ENCODE measurements at regions not wholly inside any gene's neighbourhood (a gene's known extent, or its start where the extent isn't known, plus 50 kb on each side); places are given as distances from the start of the nearest gene placed in this dataset.

DNA sequence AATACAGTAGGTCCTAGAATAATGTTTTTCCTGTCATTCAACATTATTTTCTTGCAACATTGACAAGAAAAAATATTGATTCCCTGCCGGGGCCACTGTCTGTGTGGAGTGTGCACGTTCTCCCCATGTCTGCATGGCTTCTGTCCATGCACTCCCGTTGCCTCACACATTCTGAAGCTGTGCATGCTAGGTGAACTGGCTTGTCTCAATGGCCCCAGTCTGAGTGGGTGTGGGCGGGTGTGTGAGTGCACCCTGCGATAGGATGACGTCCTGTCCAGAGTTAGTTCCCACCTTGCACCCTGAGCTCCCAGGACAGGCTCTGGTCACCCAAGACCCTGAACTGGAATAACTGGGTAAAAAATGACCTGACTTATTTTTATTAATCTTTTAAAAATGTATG, 186.1 kb downstream of the CAND1 start:
- H3K4me3 ChIP-seq (replicated peaks in 1 of 3; ENCODE audit: insufficient read depth in 1 of 3, low read depth in 1 of 3, low read length in 3 of 3), result no peak overlapping the region
- TF ChIP-seq, protein P1, sequence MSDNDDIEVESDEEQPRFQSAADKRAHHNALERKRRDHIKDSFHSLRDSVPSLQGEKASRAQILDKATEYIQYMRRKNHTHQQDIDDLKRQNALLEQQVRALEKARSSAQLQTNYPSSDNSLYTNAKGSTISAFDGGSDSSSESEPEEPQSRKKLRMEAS (IDR thresholded peaks at IDR 0.05; ENCODE audit: insufficient read depth, insufficient read length), result no peak
- TF ChIP-seq POLR2AphosphoS5 (IDR thresholded peaks at IDR 0.05; ENCODE audit: insufficient read depth, low read depth, low read length) (no peak), FOS (IDR thresholded peaks at IDR 0.05; ENCODE audit: borderline replicate concordance, insufficient read depth, low read length) (no peak), EZH2 (IDR thresholded peaks at IDR 0.05; ENCODE audit: borderline replicate concordance, low read depth, low read length, severe bottlenecking) (no peak), MYC (IDR thresholded peaks at IDR 0.05; ENCODE audit: low read depth, low read length) (no peak), JUN (IDR thresholded peaks at IDR 0.05; ENCODE audit: borderline replicate concordance, insufficient read depth, insufficient read length, low read depth) (no peak), GATA2 (IDR thresholded peaks at IDR 0.05; ENCODE audit: insufficient read depth, insufficient read length, low read depth, low read length) (no peak), POLR2A (IDR thresholded peaks at IDR 0.05; ENCODE audit: low read depth, low read length) (no peak)
- TF ChIP-seq, protein P2, sequence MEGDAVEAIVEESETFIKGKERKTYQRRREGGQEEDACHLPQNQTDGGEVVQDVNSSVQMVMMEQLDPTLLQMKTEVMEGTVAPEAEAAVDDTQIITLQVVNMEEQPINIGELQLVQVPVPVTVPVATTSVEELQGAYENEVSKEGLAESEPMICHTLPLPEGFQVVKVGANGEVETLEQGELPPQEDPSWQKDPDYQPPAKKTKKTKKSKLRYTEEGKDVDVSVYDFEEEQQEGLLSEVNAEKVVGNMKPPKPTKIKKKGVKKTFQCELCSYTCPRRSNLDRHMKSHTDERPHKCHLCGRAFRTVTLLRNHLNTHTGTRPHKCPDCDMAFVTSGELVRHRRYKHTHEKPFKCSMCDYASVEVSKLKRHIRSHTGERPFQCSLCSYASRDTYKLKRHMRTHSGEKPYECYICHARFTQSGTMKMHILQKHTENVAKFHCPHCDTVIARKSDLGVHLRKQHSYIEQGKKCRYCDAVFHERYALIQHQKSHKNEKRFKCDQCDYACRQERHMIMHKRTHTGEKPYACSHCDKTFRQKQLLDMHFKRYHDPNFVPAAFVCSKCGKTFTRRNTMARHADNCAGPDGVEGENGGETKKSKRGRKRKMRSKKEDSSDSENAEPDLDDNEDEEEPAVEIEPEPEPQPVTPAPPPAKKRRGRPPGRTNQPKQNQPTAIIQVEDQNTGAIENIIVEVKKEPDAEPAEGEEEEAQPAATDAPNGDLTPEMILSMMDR (IDR thresholded peaks at IDR 0.05; ENCODE audit: extremely low read depth in 1 of 2, insufficient read depth in 1 of 2, low read depth in 1 of 2, low read length in 2 of 2), result no peak
- H2AFZ ChIP-seq (ENCODE audit: low read depth, low read length), result no peak overlapping the region
- no TSS peak for BruUV-seq (replicated peaks)
- H3K27ac ChIP-seq (ENCODE audit: insufficient read depth, low read depth, low read length), result no peak overlapping the region
- no peaks in the 10 kb centered on the region for H4K20me1 ChIP-seq (replicated peaks; ENCODE audit: control insufficient read depth, extremely low read depth, insufficient read depth, low read length)
- no peaks in the 10 kb centered on the region for H3K36me3 ChIP-seq (ENCODE audit: control insufficient read depth in 2 of 2, extremely low read depth in 1 of 2, insufficient read depth in 2 of 2, low read length in 2 of 2)
- no peak overlapping the region for H3K4me2 ChIP-seq (ENCODE audit: insufficient read depth, low read length)
- H3K9me3 ChIP-seq (replicated peaks; ENCODE audit: control insufficient read depth, insufficient read depth, low read length), result no peaks in the 10 kb centered on the region
- dilution Hi-C loops (cut with MboI; ENCODE audit: extremely low pct_ligation_motif_present, low sequenced_read_pairs) (no loop called here), intact Hi-C loops (cut with micrococcal nuclease) (no loop called here)
- no peak for FAIRE-seq
- no peaks in the 10 kb centered on the region for H3K27me3 ChIP-seq (ENCODE audit: control insufficient read depth in 2 of 2, insufficient read depth in 2 of 2, low read length in 2 of 2)
- no peaks in the 10 kb centered on the region for H3K79me2 ChIP-seq (ENCODE audit: control insufficient read depth, insufficient read depth, low read length)
- ChIA-PET POLR2A (no interaction called here), CTCF (no interaction called here)
- no peak overlapping the region for H3K9ac ChIP-seq (replicated peaks; ENCODE audit: extremely low read depth, insufficient read depth, low read length)
- no peak for DNase-seq (ENCODE audit: low read depth, low spot score)
- no peaks in the 10 kb centered on the region for H3K9me1 ChIP-seq (replicated peaks; ENCODE audit: control insufficient read depth, extremely low read depth, insufficient read depth, low read length)
- no peaks in the 10 kb centered on the region for H3K4me1 ChIP-seq (ENCODE audit: control insufficient read depth, extremely low read depth, insufficient read depth, low read length)
